GM03348 (cell line): ENCODE measurements at regions not wholly inside any gene's neighbourhood (a gene's known extent, or its start where the extent isn't known, plus 50 kb on each side); places are given as distances from the start of the nearest gene placed in this dataset.
"Not testable (repeated sequence)": the region's sequence is repeated elsewhere in the genome, so short reads cannot be mapped to it uniquely, and the experiment has no call there.

ENCODE experiments used
- DNase-seq: peaks from one replicate; pipeline ENCODE4 v3.0.0; 2012; ENCODE audit warnings: low spot score

DNA sequence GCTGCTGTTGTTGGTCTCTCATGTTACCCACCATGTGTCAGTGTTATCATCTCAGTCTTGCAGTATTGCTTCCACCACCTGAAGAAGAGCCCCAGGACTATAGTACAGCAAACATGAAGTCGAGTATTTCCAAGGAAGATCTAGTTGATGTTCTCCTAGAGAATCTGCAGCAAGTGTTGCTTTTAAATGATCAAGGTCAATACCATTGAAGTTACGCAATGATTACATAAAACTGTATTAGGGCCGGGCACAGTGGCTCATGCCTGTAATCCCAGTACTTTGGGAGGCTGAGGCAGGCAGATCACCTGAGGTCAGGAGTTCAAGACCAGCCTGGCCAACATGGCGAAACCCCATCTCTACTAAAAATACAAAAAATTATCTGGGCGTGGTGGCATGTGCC, 173.9 kb downstream of the TJP1 start:
- DNase-seq, result not testable (repeated sequence)

DNA sequence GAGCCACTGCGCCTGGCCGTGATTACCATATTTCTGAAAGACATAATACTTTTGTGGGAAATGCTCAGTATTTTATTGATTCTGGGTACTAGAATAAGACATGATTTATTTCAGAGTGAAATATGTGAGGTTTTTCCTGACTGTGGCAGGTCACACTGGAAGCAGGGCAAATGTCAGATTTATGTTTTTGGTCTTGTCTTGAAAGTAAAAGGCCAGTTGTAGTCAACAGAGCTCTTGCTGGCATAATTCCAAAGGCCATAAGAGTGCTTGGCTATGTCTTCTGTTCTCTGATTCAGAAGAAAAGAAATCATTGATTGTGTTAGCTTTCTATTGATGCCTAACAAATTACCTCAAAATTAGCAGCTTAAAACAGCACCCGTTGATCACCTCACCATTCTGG, 176.4 kb downstream of the TJP1 start:
- no peak for DNase-seq

DNA sequence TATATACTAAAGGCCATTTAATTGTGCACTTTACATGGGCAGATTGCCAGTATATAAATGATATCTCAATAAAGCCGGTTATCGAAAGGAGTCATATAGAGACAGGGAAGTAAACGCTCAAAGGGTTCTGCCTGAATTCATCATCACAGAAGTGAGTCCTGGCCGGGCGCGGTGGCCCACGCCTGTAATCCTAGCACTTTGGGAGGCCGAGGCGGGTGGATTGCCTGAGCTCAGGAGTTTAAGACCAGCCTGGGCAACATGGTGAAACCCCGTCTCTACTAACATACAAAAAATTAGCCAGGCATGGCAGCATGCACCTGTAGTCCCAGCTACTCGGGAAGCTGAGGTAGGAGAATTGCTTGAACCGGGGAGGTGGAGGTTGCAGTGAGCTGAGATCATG, 177.9 kb downstream of the TJP1 start:
- DNase-seq, result not testable (repeated sequence)

DNA sequence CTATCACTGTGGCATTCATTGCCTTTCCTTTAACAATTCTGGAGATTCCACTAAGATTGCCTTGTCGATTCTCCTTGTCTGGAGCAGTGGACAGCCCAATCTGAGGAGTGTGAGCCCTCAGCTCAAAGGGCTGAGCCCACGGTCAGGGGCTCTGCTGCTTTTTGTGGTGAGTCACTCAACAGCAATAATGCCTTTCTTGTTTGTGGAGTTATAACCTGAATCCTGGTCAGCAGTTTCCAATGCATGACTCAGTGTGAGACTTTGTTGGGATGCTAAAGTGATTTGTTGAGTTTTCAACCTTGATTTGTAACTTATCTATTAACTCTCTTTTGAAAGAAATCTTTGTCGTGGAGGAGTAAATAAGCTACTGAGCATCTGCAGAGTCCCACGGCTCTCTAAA, 183.5 kb downstream of the TJP1 start:
- DNase-seq, result no peak

DNA sequence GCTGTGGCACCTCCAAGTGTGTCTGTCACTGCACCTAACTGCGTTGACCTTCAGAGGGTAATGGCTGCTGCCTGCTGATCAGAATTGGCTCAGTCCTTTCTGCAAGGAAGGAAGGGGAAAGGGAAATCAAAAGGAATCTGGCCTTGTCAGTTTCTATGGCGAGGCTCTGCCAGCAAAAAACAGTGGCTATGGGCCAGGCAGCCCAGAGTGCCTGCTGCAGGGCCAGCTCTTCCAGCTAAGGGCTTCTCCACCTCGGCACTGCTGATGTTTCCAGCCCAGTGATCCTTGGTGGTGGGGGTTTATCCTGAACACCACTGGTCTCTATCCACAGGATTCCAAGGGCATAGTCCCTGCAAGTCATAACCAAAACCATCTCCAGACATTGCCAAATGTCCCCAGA, 184.3 kb downstream of the TJP1 start:
- no peak for DNase-seq

DNA sequence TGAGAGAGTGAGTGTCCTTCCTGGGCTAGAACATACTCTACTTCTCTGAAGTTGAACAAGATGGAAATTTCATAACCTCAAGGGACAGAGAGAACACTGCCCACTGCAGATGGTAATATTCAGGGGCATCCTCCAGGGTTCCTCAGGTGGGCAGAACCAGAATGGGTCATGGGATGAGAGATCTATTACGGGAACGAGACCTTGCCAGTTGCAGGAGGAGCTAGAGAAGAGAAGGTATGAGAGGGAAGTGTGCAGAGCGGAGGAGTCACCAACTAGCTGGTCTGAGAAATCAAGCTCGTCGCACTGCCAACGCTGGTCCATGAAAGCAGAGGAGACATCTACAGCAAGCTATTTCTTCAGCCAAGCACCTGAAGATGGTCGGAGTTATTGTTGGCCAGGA, 184.7 kb downstream of the TJP1 start:
- no peak for DNase-seq

DNA sequence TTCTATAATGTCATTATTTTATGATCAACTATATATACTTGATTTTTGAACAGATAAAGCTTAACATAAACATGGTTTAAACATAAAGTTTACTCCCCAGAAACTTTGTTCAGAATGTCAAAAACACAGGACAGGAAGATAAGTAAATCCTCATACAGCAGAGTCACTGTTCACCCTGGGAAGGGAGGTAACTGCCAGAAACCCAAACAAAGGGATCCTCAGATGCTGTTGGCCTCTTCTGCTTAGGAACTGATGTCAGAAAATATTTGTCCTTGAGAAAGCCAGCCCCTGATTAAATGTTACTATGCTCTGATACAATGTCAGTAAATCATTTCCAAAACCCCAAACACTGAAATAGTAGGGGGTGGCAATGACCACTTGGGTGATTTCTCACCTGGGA, 185.3 kb downstream of the TJP1 start:
- no peak for DNase-seq

DNA sequence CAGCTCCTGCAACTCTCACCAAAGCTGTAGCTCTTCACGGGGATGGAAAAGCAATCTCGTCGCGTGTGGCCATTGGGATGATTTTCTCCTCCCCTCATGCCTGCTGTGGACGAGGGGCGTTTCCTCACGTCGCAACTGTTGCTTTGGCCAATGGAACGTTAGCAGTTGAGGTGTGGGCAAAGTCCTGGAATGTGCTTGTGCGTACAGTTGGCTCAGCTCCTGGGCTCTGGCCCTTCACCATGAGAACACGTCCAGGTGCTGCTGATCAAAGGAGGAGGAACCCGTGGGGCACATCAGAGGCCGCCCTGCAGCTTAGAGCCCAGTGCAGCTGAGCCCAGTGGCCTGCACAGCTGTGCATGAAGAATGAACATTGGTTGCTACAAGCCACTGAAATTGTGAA, 186.1 kb downstream of the TJP1 start:
- DNase-seq, result no peak

DNA sequence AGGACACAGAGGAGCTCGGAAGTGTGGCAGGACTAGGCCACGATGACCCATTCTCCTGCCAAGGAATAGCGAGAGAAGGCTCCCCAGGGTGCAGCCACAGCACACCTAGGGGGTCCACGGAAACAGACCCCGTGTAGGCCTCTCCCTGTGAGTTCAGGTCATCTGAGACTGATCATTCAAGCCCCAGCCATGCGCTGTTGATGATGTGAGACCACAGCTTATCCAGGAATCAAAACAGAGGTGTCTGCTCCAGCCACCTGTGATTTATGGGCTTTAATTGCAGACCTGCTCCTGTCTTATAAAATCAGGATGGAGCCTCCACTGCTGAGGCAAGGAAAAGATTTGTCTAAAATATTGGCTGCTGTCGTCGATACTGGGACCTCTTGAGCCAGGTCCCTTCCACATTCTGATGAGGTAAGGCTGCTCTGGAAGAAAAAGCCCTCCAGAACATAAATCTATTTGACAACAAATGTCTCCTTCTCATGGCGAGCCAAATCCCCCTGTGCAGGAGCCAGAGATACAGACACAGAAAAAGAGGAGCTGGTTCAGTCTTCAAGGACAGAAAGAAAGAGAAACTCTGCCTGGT, 186.7 kb downstream of the TJP1 start:
- DNase-seq, result no peak

DNA sequence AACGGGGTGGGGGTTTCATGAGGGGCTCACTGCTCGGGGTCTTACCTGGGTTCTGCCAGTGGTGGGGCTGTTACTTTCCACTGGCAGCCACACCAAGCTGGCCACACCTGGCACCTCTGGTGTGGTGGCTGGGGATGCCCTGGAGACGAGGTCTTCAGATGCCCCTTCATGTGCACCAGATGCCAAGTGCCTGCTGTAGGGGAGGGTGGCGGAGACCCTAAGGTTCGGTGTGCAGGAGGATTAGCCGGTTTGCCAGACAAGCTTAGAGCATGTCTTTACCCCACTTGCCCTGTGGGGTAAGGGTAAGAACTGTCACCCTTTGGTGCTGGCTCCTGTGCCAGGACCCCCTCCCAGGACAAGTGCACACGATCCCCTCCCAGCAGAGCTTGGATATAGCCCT, 188.3 kb downstream of the TJP1 start:
- no peak for DNase-seq

DNA sequence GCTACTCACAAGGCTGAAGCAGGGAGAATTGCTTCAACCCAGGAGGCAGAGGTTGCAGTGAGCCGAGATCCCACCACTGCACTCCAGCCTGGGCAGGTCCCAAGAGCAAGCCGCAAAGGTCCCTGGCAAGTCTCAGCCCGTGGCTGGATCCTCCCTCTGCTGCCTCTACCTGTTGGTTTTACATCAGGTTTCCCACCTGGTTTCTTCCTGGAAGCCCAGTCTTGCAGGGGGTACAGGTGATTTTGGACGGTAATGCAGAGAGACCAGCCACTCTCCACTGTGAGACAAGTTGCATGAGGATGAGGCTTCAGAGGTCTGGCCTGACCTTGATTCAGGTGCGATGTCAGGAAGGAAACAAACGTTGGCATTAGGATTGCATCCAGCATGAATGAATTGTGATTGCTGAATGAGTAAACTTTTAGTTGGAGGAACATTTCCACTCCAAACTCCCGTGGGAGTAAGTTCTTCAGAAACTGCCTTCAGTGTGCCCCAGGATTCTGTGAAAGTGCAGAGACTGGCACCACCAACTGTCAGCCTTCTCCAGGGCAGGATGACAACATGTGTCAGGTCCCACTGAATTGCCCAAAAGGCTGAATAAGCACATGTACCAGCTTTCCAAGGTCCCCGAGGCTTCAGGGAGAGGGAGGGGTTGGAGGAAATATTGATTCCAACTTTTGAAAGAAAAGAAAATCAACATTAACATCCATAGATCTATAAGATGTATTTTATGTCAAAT, 189.4 kb downstream of the TJP1 start:
- no peak for DNase-seq

DNA sequence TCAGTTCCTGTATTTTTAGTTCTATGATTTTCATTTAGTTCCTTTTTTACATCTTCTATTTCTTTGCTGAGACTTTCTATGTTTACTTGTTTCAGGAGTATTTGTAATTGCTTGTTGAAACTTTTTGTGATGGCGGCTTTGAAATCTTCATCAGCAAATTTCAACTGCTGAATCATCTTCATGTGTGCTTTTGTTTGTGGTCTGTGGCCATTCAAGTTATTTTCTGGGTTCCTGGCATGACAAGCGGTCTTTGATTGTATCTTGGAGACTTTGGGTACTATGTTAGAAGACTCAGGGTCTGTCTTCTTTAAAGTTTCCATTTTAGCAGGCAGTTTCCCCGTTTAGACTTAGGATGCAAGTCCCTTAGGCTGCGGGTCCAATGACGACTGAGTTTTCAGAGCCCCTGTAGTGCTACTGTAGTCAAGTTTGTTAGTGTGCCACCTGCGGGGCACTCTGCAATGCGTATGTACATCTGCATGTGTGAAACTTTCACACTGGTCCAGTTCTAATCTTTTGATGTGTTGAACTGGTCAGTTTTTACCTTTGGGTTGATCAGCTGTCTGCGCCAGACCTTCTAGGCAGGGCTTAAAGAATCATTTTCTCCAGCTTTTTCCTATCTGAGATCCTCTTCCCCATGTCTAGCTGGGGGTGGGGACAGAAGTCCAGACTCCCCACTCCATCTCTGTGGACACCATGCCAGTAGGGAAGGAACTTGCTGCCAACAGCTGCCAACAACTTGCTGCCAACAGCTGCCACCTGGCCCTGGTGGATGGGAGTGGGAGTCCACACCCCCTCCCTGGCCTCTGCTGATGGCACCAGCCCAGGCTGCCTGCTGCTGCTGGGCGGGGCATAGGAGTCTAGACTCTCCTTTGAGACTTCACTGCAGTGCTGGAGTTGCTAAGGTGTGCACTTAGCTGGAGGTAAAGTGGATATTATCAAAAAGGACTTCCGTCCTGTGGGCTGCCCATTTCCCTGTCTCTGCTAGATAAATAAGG, 190.9 kb downstream of the TJP1 start:
- no peak for DNase-seq

DNA sequence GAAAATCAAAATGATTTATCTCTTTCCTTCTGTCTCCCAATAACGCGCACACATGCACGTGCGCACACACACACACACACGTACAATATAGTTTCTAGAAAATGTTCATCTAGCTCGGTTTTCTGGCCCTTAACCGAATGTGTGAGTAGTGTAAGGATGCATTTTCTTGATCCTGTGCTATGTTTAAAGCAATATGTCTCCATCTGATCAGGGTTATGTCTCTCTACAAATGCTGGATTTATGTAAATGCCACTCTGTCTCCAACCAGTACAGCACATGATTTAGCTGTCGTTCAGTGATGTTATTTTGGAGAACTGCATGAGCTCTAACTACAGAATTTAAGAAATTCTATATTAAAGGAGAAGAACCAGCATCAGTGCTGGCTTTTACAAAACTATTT, 198.0 kb downstream of the TJP1 start:
- DNase-seq, result no peak

DNA sequence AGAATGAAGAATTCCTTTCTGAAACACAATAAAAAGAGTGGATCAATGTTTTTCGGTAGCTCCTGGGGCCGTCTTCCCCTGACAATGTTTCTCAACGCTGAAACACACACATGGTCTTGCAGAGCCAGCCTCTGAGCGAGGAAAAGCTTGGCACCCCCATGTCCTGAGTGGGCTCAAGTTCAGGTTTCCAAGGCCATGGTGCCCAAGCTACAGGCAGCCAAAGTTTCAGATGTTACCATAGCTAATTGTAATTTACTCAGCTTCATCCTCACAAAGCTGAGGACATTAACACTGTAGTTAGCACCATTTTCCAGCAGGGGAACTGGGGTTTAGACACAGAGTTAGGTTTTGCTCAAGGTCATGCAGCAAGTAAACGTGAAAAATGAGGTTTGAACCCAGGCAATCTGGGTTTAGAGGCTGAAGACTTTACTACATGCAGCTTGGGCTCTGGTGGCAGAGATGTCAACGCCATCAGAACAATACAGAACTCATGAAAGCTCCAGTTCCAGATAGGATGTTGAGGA, 199.1 kb downstream of the TJP1 start:
- DNase-seq, result no peak

DNA sequence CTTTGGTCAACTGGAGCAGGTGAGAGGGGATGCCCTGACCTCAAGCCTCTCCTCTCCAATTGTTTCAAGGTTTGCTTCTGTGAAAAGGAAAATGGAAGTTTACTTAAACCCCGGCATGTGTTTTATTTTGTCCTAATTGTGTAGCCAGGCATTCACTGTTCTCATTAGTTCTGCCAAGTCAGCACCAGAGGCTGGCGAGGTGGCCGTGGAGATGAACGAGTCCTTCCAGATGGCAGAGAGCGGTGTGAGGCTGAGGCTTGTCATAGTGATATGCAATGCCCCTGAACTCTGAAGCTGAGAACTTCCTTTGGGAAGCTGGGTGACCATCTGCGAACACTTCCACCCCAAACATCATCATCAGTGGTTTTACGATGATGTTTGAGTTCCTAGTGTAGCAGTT, 199.6 kb downstream of the TJP1 start:
- DNase-seq, result no peak

DNA sequence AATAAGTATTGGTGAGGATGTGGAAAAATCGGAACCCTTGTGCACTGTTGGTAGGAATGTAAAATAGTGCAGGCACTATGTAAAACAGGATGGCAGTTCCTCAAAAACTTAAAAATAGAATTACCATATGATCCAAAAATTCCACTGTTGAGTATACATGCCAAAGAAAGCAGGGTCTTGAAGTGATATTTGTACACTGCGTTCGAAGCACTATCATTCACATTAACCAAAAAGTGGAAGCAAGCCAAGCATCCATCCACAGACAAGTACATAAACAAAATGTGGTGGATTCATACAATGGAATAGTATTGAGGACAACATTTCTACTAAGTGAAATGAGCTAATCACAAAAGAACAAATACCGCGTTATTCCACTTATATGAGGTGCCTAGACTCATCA, 200.7 kb downstream of the TJP1 start:
- no peak for DNase-seq

DNA sequence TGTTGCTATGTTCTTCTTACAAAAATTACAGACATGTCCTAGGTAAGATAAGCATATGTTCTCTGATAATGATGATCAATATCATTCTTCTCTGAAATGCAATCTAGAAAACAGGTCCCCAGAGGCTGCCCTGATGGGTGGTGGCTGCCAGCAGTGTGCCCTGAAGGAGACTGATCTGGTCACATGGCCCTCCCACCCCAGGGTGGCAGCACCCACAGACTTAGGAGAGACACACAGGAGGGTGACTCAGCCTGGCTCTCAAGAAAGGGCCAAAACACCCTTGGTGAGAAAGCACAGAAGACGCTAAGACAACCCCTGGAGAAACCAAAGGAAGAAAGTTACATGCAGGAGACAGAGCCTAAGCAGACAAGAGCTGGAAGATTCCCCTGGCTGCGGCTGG, 203.7 kb downstream of the TJP1 start:
- no peak for DNase-seq

DNA sequence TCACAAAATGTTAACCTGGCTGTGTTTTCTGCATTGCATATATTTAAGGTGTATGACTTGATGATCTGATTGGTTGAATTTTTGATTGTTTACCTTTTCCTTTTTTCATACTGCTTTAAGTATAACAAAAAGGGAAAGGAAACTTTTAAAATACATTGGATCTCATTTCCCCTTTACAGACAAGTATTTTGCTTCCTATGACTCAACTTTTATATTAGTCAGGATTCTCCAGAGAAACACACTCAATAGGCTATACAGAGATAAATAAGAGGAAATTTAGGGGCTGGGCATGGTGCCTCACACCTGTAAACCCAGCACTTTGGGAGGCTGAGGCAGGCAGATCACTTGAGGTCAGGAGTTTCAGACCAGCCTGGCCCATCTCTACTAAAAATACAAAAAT, 205.8 kb downstream of the TJP1 start:
- DNase-seq, result peak; percentile 23

DNA sequence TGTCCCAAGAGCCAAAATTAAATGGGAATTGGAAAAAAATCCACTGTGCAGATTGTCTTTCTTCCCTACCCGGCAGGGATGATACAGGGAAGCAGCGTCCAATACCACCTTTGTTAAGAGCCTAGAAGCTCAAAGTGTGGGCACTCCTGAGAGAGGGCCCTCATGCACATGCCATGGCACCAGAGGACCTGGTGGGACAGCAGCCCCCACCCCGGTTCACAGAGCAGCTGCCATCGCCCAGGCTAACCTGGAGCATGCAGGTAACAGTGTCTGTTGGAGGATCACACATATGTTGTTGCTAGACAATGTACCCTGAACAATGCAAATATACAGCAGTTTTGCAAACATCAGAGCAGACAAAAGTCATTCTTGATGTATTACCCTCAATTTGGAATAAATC, 206.5 kb downstream of the TJP1 start:
- DNase-seq, result no peak

DNA sequence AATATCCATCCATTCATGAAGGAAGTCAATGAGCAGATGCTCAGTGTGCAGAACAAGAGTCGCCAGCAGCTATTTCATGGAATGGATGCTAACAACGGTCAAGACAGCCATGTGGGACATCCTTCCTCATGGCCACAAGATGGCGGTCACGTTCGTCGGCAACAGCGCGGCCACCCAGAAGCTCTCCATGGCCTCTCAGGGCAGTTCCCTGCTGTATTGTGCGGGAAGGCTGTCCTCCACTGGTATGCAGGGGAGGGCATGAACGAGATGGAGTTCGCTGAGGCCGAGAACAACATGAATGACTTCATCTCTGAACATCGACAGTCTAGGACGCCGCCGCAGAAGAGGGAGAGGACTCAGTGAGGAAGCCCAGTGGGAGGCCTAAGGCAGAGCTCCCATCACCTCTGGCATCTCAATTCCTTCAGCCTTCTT, 208.3 kb downstream of the TJP1 start:
- DNase-seq, result no peak

DNA sequence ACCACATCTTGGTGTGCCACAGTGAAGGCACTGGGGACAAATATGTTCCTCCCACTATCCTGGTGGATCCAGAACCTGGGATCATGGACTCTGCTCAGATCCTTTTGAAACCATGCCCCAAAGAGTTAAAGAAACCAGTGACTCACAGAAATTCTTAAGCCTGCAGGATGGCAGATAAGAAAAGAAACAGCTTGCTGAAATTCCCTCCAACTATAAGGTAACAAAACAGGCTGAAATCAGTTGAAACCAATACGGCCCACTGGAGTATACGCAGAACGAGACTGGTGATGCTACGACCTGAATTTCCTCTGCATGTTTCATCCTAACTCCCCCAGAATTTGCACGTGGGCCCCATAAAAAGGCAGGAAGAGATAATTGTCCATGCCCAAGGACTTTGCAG, 209.6 kb downstream of the TJP1 start:
- no peak for DNase-seq

DNA sequence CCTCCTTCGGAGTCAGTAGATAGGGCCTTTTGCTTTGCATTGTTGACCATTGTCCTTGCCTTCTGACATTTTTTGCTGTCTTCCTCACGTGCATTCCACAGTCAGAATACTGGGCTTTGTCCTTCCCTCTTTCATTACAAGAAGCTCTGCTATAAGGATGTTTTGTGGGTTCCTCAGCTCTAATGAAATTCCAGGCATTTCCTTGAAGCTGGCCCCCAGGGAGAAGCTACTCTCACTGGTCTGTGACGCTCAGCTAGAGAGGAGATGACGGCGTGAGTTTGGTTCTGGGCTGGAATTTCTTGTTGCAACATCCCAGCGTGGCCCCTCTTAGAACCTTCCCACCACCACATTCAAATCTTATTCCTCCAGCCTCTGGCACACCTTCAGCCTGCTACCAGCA, 210.2 kb downstream of the TJP1 start:
- DNase-seq, result peak; percentile 86

DNA sequence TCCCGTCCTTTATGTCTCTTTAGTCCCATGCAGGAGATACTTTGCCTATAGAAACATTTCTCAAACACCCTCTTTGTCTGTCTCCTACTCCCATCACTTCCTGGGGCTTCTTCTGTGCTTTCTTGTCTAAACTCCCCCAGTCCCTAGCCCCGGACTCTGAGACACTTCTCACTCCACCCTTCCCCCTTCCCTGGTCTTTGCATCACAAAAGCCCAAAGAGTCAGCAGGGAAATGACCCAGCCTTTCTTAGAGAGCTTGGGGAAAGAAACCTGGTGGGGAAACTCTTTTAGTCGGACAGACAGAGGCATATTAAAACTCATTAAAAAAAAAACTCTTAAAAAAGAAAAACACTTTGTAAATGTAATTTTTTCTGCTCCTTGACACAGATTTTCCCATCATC, 211.2 kb downstream of the TJP1 start:
- no peak for DNase-seq
